K562 (cell line): ENCODE measurements at regions not wholly inside any gene's neighbourhood (a gene's known extent, or its start where the extent isn't known, plus 50 kb on each side); places are given as distances from the start of the nearest gene placed in this dataset.

ENCODE experiments used
- CREM ChIP-seq: IDR thresholded peaks from 2 replicates; pipeline ENCODE4 v1.6.1; 2014; ENCODE audit warnings: antibody characterized with exemption, low read depth
- FOXA1 ChIP-seq: fragments of 450-650 bp; IDR thresholded peaks from 2 replicates; pipeline ENCODE4 v1.6.1; 2016; ENCODE audit warnings: mild to moderate bottlenecking, borderline replicate concordance
- LCOR ChIP-seq: sonication (generic); formaldehyde crosslinking; IDR thresholded peaks from 2 replicates; pipeline ENCODE4 v1.8.0; 2022; ENCODE audit warnings: mild to moderate bottlenecking, missing genetic modification reagents
- TF ChIP-seq, protein P1 (sequence below): fragments of 450-650 bp; IDR thresholded peaks from 2 replicates; pipeline ENCODE4 v1.6.1; 2016; ENCODE audit warnings: low read depth

DNA sequence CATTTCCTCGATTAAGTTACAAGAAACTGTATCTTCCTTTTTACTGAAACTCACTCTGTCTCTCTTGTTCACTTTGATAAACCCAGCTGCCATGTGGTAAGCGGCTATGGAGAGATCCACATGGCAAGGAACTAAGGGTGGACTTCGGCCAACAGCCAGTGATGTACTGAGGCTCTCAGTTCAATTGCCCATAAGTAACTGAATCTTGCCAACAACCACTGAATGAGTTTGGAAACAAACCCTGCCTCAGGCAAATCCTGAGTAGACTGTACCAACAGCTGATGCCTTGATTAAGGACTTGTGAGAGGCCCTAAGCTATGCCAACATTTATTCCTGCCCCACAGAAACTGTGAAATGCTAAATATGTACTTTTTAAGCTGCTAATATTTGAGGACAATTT lies 433.5 kb downstream of the PLOD2 start:
- TF ChIP-seq, protein P1, sequence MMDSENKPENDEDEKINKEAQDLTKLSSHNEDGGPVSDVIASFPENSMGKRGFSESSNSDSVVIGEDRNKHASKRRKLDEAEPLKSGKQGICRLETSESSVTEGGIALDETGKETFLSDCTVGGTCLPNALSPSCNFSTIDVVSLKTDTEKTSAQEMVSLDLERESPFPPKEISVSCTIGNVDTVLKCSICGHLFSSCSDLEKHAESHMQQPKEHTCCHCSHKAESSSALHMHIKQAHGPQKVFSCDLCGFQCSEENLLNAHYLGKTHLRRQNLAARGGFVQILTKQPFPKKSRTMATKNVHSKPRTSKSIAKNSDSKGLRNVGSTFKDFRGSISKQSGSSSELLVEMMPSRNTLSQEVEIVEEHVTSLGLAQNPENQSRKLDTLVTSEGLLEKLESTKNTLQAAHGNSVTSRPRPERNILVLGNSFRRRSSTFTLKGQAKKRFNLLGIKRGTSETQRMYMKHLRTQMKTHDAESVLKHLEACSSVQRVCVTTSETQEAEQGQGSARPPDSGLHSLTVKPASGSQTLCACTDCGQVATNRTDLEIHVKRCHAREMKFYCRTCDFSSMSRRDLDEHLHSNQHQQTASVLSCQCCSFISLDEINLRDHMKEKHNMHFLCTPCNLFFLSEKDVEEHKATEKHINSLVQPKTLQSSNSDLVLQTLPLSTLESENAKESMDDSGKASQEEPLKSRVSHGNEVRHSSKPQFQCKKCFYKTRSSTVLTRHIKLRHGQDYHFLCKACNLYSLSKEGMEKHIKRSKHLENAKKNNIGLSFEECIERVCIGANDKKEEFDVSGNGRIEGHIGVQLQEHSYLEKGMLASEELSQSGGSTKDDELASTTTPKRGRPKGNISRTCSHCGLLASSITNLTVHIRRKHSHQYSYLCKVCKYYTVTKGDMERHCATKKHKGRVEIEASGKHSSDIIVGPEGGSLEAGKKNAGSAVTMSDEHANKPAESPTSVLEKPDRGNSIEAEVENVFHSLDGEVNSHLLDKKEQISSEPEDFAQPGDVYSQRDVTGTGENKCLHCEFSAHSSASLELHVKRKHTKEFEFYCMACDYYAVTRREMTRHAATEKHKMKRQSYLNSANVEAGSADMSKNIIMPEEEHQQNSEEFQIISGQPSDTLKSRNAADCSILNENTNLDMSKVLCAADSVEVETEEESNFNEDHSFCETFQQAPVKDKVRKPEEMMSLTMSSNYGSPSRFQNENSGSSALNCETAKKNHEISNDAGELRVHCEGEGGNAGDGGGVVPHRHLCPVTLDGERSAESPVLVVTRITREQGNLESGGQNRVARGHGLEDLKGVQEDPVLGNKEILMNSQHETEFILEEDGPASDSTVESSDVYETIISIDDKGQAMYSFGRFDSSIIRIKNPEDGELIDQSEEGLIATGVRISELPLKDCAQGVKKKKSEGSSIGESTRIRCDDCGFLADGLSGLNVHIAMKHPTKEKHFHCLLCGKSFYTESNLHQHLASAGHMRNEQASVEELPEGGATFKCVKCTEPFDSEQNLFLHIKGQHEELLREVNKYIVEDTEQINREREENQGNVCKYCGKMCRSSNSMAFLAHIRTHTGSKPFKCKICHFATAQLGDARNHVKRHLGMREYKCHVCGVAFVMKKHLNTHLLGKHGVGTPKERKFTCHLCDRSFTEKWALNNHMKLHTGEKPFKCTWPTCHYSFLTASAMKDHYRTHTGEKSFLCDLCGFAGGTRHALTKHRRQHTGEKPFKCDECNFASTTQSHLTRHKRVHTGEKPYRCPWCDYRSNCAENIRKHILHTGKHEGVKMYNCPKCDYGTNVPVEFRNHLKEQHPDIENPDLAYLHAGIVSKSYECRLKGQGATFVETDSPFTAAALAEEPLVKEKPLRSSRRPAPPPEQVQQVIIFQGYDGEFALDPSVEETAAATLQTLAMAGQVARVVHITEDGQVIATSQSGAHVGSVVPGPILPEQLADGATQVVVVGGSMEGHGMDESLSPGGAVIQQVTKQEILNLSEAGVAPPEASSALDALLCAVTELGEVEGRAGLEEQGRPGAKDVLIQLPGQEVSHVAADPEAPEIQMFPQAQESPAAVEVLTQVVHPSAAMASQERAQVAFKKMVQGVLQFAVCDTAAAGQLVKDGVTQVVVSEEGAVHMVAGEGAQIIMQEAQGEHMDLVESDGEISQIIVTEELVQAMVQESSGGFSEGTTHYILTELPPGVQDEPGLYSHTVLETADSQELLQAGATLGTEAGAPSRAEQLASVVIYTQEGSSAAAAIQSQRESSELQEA = no peak
- TF ChIP-seq LCOR (no peak), CREM (no peak), FOXA1 (no peak)
